DND-41 (cell line): ENCODE measurements at regions not wholly inside any gene's neighbourhood (a gene's known extent, or its start where the extent isn't known, plus 50 kb on each side); places are given as distances from the start of the nearest gene placed in this dataset.

Experiments used
- CTCF ChIP-seq: IDR thresholded peaks from 2 replicates; pipeline ENCODE4 v1.5.1; 2012; ENCODE audit warnings: borderline replicate concordance, low read length, moderate library complexity, mild to moderate bottlenecking; ENCODE audit not compliant: poor library complexity, severe bottlenecking; ENCODE audit errors: extremely low read depth
- EZH2 ChIP-seq: IDR thresholded peaks from 3 replicates; pipeline ENCODE4 v1.6.1; 2012; ENCODE audit warnings: borderline replicate concordance, low read depth, mild to moderate bottlenecking, moderate library complexity, low read length, inconsistent platforms; ENCODE audit not compliant: severe bottlenecking

GRCh38 chr14:40113671-40114070 is 681.4 kb upstream of the FBXO33 start:
- TF ChIP-seq CTCF (no peak), EZH2 (no peak)
